ENCODE measurements at regions not wholly inside any gene's neighbourhood (a gene's known extent, or its start where the extent isn't known, plus 50 kb on each side); places are given as distances from the start of the nearest gene placed in this dataset.
A peak's percentile ranks its signal among the peaks of the same experiment; 100 is the strongest.
"Not testable (repeated sequence)": the region's sequence is repeated elsewhere in the genome, so short reads cannot be mapped to it uniquely, and the experiment has no call there.

DNA sequence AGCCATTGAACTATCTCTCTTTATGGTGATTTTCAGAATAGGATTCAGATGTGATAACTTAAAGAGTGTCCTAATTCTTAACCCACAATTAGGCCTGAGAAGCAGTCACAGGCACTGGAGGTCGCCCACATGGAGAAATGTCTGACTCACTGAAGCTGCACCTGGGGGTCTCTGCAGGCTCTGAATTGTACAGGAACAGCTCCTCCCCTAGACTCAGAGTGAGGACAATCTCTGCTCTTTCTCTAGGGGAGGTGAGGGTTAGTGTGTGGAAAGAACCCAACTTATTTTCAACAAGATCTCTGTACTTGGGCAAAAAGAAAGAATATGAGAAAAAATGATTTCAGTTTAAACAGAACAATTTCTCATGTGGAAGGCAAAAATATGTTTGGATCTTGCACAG is 1124.6 kb downstream of the TMEM121 start:
- H3K4me1 Mint-ChIP-seq (ENCODE audit: low read depth): peaks cover 2% of the 10 kb centered on the region
- peaks cover 5% of the 10 kb centered on the region for H3K9me3 Mint-ChIP-seq
- H3K27ac Mint-ChIP-seq: no peak overlapping the region
- CTCF ChIA-PET: interaction anchor here (2.1 to 2.5 kb wide), 2 partner anchors 11 to 13 kb away, joined by 10 to 14 read pairs; no protein-coding TSS in a partner anchor
- POLR2A ChIA-PET: no interaction called here
- no peak overlapping the region for H3K4me3 Mint-ChIP-seq
- H3K27me3 Mint-ChIP-seq: peaks cover 1% of the 10 kb centered on the region
- H3K36me3 Mint-ChIP-seq (ENCODE audit: low read depth): no peaks in the 10 kb centered on the region
- ATAC-seq: no peak
- intact Hi-C loops (cut with micrococcal nuclease): no loop called here
- no peak for DNase-seq
- TF ChIP-seq, protein P1, sequence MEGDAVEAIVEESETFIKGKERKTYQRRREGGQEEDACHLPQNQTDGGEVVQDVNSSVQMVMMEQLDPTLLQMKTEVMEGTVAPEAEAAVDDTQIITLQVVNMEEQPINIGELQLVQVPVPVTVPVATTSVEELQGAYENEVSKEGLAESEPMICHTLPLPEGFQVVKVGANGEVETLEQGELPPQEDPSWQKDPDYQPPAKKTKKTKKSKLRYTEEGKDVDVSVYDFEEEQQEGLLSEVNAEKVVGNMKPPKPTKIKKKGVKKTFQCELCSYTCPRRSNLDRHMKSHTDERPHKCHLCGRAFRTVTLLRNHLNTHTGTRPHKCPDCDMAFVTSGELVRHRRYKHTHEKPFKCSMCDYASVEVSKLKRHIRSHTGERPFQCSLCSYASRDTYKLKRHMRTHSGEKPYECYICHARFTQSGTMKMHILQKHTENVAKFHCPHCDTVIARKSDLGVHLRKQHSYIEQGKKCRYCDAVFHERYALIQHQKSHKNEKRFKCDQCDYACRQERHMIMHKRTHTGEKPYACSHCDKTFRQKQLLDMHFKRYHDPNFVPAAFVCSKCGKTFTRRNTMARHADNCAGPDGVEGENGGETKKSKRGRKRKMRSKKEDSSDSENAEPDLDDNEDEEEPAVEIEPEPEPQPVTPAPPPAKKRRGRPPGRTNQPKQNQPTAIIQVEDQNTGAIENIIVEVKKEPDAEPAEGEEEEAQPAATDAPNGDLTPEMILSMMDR (IDR thresholded peaks at IDR 0.05): no peak

DNA sequence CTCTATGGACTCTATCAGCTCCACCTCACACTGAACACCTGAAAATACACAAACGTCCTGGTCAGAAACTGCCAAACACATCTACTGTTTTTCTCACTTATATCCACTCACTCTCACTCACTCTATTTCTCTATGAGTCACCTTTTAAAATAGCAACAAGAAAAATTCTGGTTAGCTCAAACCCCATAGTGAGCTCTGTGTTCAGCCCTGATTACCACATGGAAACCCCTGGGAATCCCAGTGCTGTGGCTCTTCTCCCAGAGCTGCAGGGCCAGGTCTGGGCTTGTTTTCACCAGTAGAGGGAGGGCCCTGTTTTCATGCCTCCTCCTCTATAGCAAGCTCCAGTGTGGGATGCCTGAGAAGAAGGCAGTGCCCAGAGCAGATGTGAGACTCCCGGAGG is 1126.1 kb downstream of the TMEM121 start:
- intact Hi-C loops (cut with micrococcal nuclease): no loop called here
- Mint-ChIP-seq H3K36me3 (ENCODE audit: low read depth) (no peaks in the 10 kb centered on the region), H3K27me3 (peaks cover 1% of the 10 kb centered on the region), H3K4me3 (no peak overlapping the region), H3K9me3 (peaks cover 5% of the 10 kb centered on the region), H3K4me1 (ENCODE audit: low read depth) (peaks cover 4% of the 10 kb centered on the region), H3K27ac (no peak overlapping the region)
- POLR2A ChIA-PET: no interaction called here
- TF ChIP-seq, protein P1 (IDR thresholded peaks at IDR 0.05): no peak
- CTCF ChIA-PET: interaction anchor here (1.0 to 1.9 kb wide), 6 partner anchors 9 to 232 kb away, joined by 3 to 5 read pairs (median 4); no protein-coding TSS in a partner anchor
- ATAC-seq (peak; percentile 27), DNase-seq (no peak)

DNA sequence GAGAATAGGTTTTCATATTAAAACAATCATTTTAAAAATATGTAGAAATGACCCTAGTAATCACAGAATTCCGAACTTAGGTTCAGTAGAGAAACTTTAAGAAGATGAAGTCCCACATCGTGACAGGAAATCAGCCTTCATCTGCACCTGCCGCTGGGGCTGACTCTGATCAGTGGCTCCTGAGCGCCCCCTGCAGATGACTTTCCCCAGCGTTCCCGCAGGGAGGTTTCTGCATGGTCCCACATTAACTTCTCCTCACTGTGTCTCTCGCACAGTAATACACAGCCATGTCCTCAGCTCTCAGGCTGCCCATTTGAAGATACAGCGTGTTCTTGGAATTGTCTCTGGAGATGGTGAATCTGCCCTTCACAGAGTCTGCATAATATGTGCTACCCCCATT is 1131.1 kb downstream of the TMEM121 start:
- Mint-ChIP-seq H3K36me3 (ENCODE audit: low read depth) (no peaks in the 10 kb centered on the region), H3K4me1 (ENCODE audit: low read depth) (peaks cover 16% of the 10 kb centered on the region), H3K4me3 (no peak overlapping the region), H3K27ac (no peak overlapping the region), H3K9me3 (no peaks in the 10 kb centered on the region), H3K27me3 (peaks cover 1% of the 10 kb centered on the region)
- ATAC-seq (peak; percentile 63), DNase-seq (peak; percentile 87)
- TF ChIP-seq, protein P1 (IDR thresholded peaks at IDR 0.05): peak; percentile 84
- ChIA-PET POLR2A (no interaction called here), CTCF (interaction anchor here (0.9 to 2.9 kb wide), 19 partner anchors 9 to 240 kb away, joined by 3 to 26 read pairs (median 5); no protein-coding TSS in a partner anchor)
- intact Hi-C loops (cut with micrococcal nuclease): no loop called here

DNA sequence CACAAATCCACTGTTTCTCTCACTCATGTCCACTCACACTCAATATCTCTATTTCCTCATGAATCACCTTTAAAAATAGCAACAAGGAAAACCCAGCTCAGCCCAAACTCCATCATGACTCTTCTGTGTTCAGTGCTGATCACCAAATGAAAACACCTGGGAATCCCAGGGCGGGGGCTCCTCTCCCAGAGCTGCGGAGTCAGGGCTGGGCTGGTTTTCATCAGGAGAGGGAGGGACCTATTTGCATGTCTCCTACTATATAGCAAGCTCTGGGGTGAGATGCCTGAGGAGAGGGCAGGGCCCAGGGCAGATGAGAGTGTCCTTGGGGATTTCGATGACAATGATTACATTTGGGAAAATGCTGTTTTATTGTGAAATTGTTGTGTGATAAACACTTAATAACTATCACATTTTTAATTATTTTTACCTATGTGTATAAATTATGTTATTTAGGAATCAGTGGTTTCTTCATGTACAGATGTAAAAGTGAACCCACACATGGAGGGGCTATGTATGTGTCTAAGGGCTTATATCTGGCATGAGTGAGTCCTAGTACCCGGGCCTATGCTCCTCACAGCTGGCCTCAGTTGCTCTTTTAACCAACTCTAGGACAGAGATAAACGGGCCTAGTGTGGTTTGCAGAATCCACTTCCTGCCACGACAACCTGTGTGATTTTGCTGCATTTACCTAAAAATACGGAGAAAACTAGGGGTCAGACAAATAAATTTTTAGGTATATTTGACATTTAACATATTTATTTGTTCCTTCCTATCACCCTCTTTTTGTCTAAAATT is 1131.9 kb downstream of the TMEM121 start:
- CTCF ChIA-PET: interaction anchor here (0.8 to 2.9 kb wide), 10 partner anchors 11 to 157 kb away, joined by 3 to 26 read pairs (median 5); no protein-coding TSS in a partner anchor

DNA sequence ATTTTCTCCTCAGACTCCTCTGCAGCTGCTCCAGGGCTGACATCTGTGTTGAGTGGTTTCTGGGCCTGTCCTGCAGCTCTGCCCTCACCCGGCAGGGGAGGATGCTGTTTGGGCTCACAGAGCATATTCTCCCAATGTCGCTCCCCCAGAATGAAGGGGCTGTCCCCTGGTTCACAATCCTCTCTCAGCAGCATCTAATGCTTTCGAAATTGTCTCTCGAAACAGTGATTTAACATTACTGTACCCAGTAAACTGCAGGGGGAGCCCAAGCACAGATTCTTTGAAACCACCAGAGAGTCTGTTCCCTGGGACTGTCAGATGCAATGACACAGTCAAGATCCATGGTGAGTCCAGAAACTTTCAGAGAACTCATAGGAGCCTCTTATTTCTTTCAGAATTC is 1135.2 kb downstream of the TMEM121 start:
- H3K4me3 Mint-ChIP-seq: not testable (repeated sequence)
- peak; percentile 89 for ATAC-seq

More for the DNA sequence above, 1131.9 kb downstream of the TMEM121 start:
- H3K36me3 Mint-ChIP-seq (ENCODE audit: low read depth); H3K4me3 Mint-ChIP-seq; H3K27ac Mint-ChIP-seq; DNase-seq; intact Hi-C loops (cut with micrococcal nuclease); POLR2A ChIA-PET; H3K27me3 Mint-ChIP-seq; ATAC-seq; H3K9me3 Mint-ChIP-seq: not testable (repeated sequence)
- peaks cover 19% of the 10 kb centered on the region for H3K4me1 Mint-ChIP-seq (ENCODE audit: low read depth)

More for the DNA sequence above, 1135.2 kb downstream of the TMEM121 start:
- peaks cover 27% of the 10 kb centered on the region for H3K4me1 Mint-ChIP-seq (ENCODE audit: low read depth)
- TF ChIP-seq, protein P1 (IDR thresholded peaks at IDR 0.05): peak; percentile 54
- H3K9me3 Mint-ChIP-seq; H3K27ac Mint-ChIP-seq; H3K27me3 Mint-ChIP-seq; H3K36me3 Mint-ChIP-seq (ENCODE audit: low read depth); POLR2A ChIA-PET; intact Hi-C loops (cut with micrococcal nuclease): not testable (repeated sequence)
- CTCF ChIA-PET: interaction anchor here (1.0 to 7.5 kb wide), 17 partner anchors 9 to 244 kb away, joined by 3 to 98 read pairs (median 10); no protein-coding TSS in a partner anchor
- peak; percentile 84 for DNase-seq
